Fibroblast of the aortic adventitia (primary cell): ENCODE measurements at regions not wholly inside any gene's neighbourhood (a gene's known extent, or its start where the extent isn't known, plus 50 kb on each side); places are given as distances from the start of the nearest gene placed in this dataset.
A peak's percentile ranks its signal among the peaks of the same experiment; 100 is the strongest.

Experiments used
- DNase-seq: peaks from one replicate; pipeline ENCODE4 v3.0.0-alpha.2; 2010; ENCODE audit warnings: low read depth
- H3K4me3 ChIP-seq: 2 replicates; pipeline ENCODE4 v1.5.1; 2011; ENCODE audit warnings: low read depth, mild to moderate bottlenecking, control low read depth, low read length, moderate library complexity
- CTCF ChIP-seq: IDR thresholded peaks from 2 replicates; pipeline ENCODE4 v1.5.1; 2011; ENCODE audit warnings: mild to moderate bottlenecking, low read length, control low read depth, inconsistent platforms; ENCODE audit not compliant: insufficient read depth

GRCh38 chr14:22465201-22465840 lies 123.7 kb downstream of the DAD1 start:
- H3K4me3 ChIP-seq: no peak overlapping the region
- no peak for TF ChIP-seq CTCF
- no peak for DNase-seq

GRCh38 chr14:22464422-22465142 lies 124.4 kb downstream of the DAD1 start:
- DNase-seq: no peak
- no peak overlapping the region for H3K4me3 ChIP-seq
- no peak for TF ChIP-seq CTCF

- H3K4me3 ChIP-seq: no peak overlapping the region
- no peak for TF ChIP-seq CTCF
- DNase-seq: no peak
These were observed 125.3 kb downstream of the DAD1 start for GRCh38 chr14:22463763-22464173.

- no peak for DNase-seq
- no peak overlapping the region for H3K4me3 ChIP-seq
- no peak for TF ChIP-seq CTCF
These were observed 126.1 kb downstream of the DAD1 start for GRCh38 chr14:22462923-22463322.

- TF ChIP-seq CTCF: no peak
- no peak overlapping the region for H3K4me3 ChIP-seq
- peak; percentile 43 for DNase-seq
These were observed 128.4 kb downstream of the DAD1 start for GRCh38 chr14:22460461-22461195.

GRCh38 chr14:22458737-22459136 lies 130.3 kb downstream of the DAD1 start:
- no peak overlapping the region for H3K4me3 ChIP-seq
- no peak for DNase-seq
- no peak for TF ChIP-seq CTCF
